KOPT-K1 (cell line): ENCODE measurements at regions not wholly inside any gene's neighbourhood (a gene's known extent, or its start where the extent isn't known, plus 50 kb on each side); places are given as distances from the start of the nearest gene placed in this dataset.

Source experiments
- H3K27ac ChIP-seq: fragments of 200-600 bp; sonication (generic); 2 replicates; pipeline ENCODE4 v1.5.1; 2016; ENCODE audit warnings: antibody characterized with exemption, mild to moderate bottlenecking, low read depth, low read length; ENCODE audit not compliant: poor library complexity, severe bottlenecking
- H3K36me3 ChIP-seq: fragments of 200-600 bp; sonication (generic); 2 replicates; pipeline ENCODE4 v1.5.1; 2017; ENCODE audit warnings: antibody characterized with exemption, mild to moderate bottlenecking, low read length, moderate library complexity; ENCODE audit not compliant: insufficient read depth
- H3K9me3 ChIP-seq: fragments of 200-600 bp; sonication (generic); 2 replicates; pipeline ENCODE4 v1.5.1; 2017; ENCODE audit warnings: antibody characterized with exemption, low read length, mild to moderate bottlenecking; ENCODE audit not compliant: insufficient read depth, poor library complexity, severe bottlenecking

DNA sequence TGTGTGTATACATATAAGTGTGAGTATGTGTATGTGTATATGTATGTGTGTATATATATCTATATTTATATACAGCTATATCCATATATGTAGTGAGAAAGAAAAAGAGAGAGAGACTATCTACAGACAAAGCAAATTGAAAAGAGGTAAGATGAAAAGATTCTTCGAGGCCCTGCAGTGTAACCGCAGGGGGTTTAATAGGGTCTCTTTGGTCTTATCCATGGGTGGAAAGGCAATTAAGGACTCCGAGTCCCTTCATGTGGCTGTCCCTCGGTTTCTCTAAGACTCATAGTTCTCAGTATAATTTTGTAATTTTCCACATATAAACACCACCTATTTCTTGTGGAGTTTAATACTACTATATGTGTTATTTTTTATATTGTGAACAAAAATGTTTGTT, 50.6 kb upstream of the JAZF1 start:
- Histone ChIP-seq H3K27ac (no peak overlapping the region), H3K9me3 (no peaks in the 10 kb centered on the region), H3K36me3 (no peaks in the 10 kb centered on the region)

DNA sequence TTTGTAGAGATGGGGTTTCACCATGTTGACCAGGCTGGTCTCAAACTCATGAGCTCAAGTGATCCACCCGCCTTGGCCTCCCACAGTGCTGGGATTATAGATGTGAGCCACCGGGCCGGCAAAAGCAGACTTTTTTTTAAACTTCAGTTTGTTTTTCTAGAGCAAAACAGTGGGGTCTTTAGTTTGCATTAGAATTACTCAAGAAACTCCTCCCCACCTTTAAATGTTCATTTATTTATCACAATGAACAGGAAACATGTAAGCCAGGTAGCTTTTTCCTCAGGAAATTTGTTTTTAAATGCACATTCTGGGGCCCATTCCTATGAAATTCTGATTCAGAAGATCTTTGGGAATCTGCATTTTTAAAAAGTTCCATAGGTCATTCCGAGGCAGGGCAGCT, 56.0 kb upstream of the JAZF1 start:
- Histone ChIP-seq H3K27ac (no peak overlapping the region), H3K9me3 (no peaks in the 10 kb centered on the region), H3K36me3 (no peaks in the 10 kb centered on the region)

DNA sequence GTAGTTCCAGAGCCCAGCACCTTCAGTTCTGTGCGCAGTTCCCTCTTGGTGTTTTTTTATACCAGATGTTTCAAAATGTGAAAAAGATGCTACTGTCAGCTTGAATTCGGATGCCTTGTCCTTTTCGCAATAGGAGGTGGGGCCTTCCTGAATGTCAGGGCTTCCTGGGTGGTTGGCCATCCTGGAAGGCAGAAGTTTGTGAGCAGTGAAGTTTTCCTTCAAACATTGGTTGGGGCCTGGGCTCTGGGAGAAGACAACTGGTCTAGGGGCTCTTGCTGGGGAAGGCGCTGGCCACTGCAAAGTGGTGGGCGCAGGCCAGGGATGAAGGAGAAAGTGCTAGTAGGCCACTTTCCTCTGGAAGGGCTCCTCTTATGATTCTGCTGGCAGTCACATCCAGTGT, 56.8 kb upstream of the JAZF1 start:
- Histone ChIP-seq H3K9me3 (no peaks in the 10 kb centered on the region), H3K27ac (no peak overlapping the region), H3K36me3 (no peaks in the 10 kb centered on the region)

DNA sequence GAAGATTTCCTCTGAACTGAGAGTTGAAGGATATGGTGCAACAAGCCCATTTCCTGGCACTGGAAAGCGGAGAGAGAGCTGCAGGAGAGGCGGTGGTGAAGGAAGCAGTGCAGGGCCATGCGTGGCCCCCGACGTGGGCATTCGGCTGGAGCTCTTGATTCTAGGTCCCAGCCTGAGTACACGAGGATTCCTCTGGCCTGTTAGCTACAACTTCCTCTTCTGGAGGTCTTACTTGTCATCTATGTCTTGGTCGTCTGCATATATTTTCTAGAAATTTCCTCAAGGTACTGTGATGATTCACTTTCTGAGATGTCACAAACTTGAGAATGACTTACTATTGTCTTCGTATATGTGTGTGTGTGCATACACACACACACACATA, 59.2 kb upstream of the JAZF1 start:
- Histone ChIP-seq H3K36me3 (no peaks in the 10 kb centered on the region), H3K9me3 (no peaks in the 10 kb centered on the region), H3K27ac (no peak overlapping the region)

DNA sequence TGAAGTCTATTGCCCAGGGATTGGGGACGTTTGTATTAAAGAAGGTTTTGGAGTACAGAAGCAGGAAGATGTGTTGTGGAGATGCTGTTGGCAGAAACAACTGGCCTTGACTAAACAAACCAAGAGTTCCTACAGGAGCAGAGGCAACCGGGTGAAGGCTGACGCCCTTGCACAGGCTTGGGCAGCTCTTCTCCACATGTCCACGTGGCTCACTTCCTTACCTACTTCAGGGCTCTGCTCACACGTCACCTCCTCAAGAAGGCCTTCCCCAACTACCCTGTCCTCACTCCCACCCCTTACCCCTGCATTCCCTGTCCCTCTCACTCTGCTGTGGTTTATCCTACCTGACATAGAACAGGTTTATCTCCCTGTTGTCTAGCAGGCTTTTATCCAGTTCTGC, 59.9 kb upstream of the JAZF1 start:
- H3K36me3 ChIP-seq = no peaks in the 10 kb centered on the region
- no peaks in the 10 kb centered on the region for H3K9me3 ChIP-seq
- no peak overlapping the region for H3K27ac ChIP-seq

DNA sequence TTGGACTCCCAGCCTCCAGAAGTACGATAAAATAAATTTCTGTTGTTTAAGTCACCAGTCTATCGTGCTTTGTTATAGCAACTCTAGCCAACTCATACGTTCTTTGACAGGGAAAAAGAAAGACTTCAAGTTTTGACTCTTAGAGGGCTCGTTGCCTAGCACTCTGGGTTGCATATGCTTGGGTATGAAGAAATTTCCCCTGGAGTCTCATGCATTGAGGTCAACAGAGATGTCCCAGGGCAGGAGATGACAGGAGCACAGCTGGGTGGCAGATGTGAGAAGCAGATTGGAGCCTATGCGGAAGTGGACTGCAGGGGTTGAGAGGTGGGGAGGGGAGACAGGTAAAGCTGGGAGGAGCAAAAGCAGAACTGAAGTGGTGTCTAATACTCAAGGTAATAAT, 63.3 kb upstream of the JAZF1 start:
- H3K27ac ChIP-seq = no peak overlapping the region
- H3K36me3 ChIP-seq = no peaks in the 10 kb centered on the region
- H3K9me3 ChIP-seq = no peaks in the 10 kb centered on the region

DNA sequence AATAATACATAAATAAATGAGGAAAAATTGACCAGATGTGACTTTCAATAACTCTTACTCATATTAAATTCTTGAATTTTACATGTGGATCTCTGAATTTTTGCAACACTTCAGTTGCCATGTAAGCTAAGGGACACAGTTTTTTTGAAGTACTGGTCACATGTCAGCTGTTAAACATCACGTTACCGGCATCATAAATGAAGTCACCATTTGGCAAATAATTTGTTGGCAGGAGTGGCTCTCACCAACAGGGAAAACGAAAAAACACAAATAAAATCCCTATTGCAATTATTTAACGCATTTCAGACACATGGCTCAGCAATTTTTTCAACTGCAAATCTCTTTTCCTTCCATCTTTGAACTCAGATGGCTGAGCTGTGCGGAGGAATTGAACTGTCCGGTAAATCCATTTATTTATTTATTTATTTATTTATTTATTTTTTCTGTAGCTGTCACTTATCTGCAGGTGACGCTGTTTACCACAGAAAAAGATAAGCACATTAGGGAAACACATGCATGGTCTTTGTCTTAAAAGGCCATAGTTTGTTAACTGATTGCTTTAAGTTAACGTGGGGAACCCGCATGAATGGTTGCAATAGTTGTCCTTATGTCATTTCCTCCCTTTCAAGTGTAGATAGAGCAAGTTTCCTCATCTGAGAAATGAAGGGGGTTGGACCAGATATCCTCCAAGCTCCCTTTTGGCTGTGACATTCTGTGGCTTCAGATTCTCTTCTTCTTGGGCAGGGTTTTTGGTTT, 64.7 kb upstream of the JAZF1 start:
- no peaks in the 10 kb centered on the region for H3K9me3 ChIP-seq
- H3K36me3 ChIP-seq = no peaks in the 10 kb centered on the region
- no peak overlapping the region for H3K27ac ChIP-seq

DNA sequence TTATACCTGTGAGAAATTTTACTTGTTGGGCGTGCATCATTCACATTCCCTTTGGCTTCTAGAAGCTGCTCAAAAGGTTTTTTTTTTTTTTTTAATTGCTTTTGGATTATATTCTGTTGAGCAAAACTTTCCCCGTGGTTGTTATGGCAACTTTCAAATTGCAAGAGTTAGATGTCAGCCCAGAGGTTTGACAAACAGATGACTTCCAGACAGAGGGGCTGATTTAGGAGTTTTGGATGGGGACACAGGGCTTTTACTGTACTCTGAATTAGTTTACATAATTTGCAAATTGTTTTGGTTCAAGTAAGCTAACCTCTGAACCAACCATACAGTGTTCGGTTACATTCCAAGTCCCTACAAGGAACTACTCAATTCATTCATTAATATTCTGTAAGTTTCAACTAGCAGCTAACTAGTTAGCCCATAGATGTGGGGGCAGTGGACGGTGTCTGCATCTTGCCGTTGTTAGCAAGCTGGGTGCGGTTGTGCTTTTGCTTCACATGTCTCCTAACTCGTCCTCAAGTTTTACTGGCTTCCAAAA, 66.4 kb upstream of the JAZF1 start:
- Histone ChIP-seq H3K36me3 (no peaks in the 10 kb centered on the region), H3K9me3 (no peaks in the 10 kb centered on the region), H3K27ac (no peak overlapping the region)

DNA sequence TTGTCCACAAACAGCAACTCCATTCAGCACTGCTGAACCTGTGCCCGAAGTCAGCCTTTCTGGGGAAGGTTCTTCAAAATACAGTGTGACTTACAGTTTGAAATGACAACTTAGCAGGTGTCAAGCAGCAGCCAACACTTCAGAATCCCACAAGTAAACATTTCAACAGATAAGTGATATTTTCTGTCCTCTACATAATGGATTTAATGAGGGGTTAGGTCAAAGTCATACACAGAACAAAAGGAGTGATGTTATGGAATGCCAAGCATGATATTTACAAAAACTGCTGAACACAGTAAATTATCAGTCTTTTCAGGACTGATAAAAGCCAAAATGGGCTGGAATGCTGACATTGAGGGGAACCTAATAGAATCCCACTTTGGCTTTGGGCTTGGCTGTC, 77.6 kb upstream of the JAZF1 start:
- no peaks in the 10 kb centered on the region for H3K9me3 ChIP-seq
- no peaks in the 10 kb centered on the region for H3K36me3 ChIP-seq
- H3K27ac ChIP-seq = no peak overlapping the region

DNA sequence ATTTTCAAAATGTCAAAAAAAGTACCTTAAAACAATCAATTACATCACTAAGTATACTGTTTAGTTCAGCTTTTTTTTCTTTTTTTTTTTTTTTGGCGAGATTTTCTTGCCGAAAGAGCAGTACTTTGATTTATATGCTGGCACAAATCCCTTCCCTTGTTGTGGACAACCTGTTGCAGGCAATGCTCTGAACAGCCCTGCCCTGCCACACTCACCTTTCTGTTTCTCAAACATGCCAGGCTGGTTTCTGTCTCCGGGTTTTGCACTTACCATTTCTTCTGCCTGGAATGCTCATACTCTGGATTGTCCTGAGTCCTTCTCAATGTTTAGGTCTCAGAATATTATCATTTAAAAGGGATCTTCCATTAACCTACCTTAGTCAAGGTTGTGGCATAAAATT, 80.4 kb upstream of the JAZF1 start:
- no peak overlapping the region for H3K27ac ChIP-seq
- no peaks in the 10 kb centered on the region for H3K36me3 ChIP-seq
- no peaks in the 10 kb centered on the region for H3K9me3 ChIP-seq

DNA sequence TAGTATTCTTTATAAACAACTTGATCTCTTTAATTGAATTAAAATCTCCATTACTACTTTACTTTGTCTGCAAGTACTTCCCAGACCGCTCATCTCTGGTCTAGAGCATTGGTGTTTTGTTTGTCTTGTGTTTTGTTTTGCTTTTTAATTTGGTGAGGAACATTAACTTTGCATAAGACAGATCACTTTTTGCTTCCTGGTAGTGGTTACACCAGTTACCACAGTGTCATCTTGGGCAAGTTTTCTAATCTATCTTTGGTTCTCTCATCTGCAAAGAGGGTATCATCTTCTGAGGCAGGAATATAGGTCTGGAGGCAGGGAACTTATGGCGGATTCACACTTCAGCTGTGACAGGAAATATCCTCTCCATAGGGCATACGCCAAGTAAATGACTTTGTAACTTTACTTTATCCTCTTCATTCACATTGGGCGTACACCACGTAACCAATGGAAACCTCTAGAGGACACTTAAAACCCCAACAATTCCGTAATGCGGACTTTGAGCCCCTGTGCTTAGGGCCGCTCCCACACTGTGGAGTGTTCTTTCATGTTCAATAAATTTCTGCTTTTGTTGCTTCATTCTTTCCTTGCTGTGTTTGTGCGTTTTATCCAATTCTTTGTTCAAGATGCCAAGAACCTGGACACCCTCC, 83.2 kb upstream of the JAZF1 start:
- Histone ChIP-seq H3K9me3 (no peaks in the 10 kb centered on the region), H3K36me3 (no peaks in the 10 kb centered on the region), H3K27ac (no peak overlapping the region)

DNA sequence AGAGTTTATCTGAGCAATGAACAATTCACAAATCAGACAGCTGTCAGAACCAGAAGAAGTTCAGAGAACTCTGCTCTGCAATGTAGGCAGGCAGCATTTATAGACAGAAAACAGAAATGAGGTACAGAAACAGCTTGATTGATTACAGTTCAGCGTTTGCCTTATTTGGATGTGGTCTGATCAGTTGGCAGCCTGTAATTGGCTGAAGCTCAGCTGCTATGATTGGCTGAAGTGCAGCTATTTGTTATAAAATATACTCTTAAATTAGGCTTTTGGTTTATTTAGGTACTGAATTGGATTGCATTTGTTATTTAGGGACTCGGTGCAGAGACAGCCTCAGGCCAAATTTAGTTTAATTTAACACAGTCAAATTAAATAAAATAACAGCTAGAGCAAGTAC, 85.8 kb upstream of the JAZF1 start:
- H3K27ac ChIP-seq = no peak overlapping the region
- no peaks in the 10 kb centered on the region for H3K9me3 ChIP-seq
- no peaks in the 10 kb centered on the region for H3K36me3 ChIP-seq

DNA sequence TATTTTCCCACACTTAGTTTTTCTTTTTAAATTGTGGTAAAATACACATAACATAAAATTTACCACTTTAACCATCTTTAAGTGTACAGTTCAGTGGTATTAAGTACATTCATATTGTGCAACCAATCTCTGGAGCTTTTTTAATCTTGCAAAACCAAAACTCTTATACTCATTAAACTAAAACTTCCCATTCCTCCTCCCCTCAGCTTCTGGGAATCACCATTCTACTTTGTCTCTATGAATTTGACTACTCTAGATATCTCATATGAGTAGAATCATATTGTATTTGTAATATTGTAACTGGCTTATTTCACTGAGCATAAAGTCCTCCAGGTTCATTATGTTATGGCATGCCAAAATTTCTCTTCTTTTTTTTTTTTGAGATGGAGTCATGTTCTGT, 86.4 kb upstream of the JAZF1 start:
- H3K27ac ChIP-seq = no peak overlapping the region
- no peaks in the 10 kb centered on the region for H3K9me3 ChIP-seq

DNA sequence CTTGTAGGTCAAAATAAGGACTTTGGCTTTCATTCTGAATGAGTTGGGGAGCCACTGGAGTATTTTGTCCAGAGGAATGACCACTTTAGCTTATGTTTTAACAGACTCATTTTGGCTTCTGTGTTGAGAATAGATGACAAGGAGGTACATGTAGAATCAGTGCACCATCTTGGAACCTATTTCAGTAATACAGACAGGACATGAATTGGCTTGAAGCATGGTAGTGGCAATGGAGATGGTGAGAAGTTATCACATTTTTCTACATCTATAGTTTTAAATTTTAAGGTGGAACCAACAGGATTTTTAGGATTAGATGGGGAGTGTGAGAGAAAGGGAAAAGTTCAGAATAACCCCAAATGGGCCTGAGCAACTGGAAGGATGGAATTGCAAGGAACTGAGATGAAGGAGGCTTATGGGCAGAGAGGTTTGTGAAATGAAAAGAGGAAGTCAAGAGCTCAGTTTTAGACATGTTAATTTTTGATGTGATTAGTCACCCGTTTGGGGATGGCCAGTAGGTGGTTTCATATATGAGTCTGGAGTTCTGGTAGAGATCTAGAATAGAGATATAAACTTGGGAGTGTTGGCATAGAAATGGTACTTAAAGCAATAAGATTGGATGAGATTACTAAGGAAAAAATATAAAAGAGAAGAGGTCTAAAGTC, 89.2 kb upstream of the JAZF1 start:
- H3K9me3 ChIP-seq = no peaks in the 10 kb centered on the region
- no peaks in the 10 kb centered on the region for H3K36me3 ChIP-seq
- no peak overlapping the region for H3K27ac ChIP-seq

More for the DNA sequence above, 86.4 kb upstream of the JAZF1 start:
- H3K36me3 ChIP-seq = no peaks in the 10 kb centered on the region

DNA sequence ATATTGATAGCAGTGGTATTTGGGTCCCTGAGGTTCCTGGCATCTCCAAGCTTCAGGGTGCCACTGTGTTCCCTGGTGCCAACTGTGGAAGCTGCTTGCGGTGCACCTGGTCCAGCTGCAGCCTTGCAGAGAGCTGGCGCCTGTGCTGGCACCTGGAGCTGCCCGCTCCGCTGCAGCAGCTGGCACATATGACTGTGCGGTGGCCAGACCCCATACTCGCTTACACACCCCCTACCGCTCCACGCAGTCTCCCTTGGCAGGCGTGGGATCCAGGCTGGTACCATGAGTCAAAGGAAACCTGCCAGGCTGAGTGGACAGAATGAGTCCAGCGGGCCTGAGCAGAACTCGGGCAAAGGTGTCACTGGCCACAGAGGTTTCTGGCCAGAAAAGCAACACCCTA, 89.9 kb upstream of the JAZF1 start:
- H3K27ac ChIP-seq = no peak overlapping the region
- H3K36me3 ChIP-seq = no peaks in the 10 kb centered on the region
- no peaks in the 10 kb centered on the region for H3K9me3 ChIP-seq
